Sigmoid colon (tissue), 4 donors: ENCODE measurements at regions not wholly inside any gene's neighbourhood (a gene's known extent, or its start where the extent isn't known, plus 50 kb on each side); places are given as distances from the start of the nearest gene placed in this dataset.

ENCODE experiments used
- POLR2A ChIP-seq, 2 donors: fragments of 450-650 bp; IDR thresholded peaks; one replicate each; pipeline ENCODE4 v1.6.1; 2016; ENCODE audit warnings: antibody characterized with exemption in 2 of 2, mild to moderate bottlenecking in 2 of 2, moderate library complexity in 2 of 2
- POLR2AphosphoS5 ChIP-seq, 4 donors: sonication (generic); formaldehyde crosslinking; IDR thresholded peaks; one replicate each; pipeline ENCODE4 v1.6.1; 2017; ENCODE audit warnings: antibody characterized with exemption in 4 of 4

- TF ChIP-seq POLR2A (IDR thresholded peaks at IDR 0.05), result no peak
- no peak for TF ChIP-seq POLR2AphosphoS5 (IDR thresholded peaks at IDR 0.05)
Measured at GRCh38 chr6:16004934-16005679, 123.8 kb upstream of the MYLIP start.
